Inflammatory macrophage treated with lipopolysaccharide for 4 hours (primary cell): ENCODE measurements at regions not wholly inside any gene's neighbourhood (a gene's known extent, or its start where the extent isn't known, plus 50 kb on each side); places are given as distances from the start of the nearest gene placed in this dataset.
"Not testable (repeated sequence)": the region's sequence is repeated elsewhere in the genome, so short reads cannot be mapped to it uniquely, and the experiment has no call there.

Source experiments
- DNase-seq: peaks from one replicate; pipeline ENCODE4 v3.0.0-alpha.2; 2020

- no peak for DNase-seq
Observed at GRCh38 chr17:52495646-52496045, 337.1 kb upstream of the CA10 start.

GRCh38 chr17:52482271-52482670, 323.8 kb upstream of the CA10 start:
- no peak for DNase-seq

GRCh38 chr17:52477824-52478699, 319.5 kb upstream of the CA10 start:
- no peak for DNase-seq

- no peak for DNase-seq
Observed at GRCh38 chr17:52476638-52477313, 318.3 kb upstream of the CA10 start.

- no peak for DNase-seq
Observed at GRCh38 chr17:52470553-52470952, 312.0 kb upstream of the CA10 start.

GRCh38 chr17:52465407-52465806, 306.9 kb upstream of the CA10 start:
- DNase-seq = no peak

- DNase-seq = no peak
Observed at GRCh38 chr17:52451294-52451861, 292.9 kb upstream of the CA10 start.

GRCh38 chr17:52442350-52442749, 283.8 kb upstream of the CA10 start:
- DNase-seq = no peak

GRCh38 chr17:52420555-52421078, 262.1 kb upstream of the CA10 start:
- no peak for DNase-seq

GRCh38 chr17:52419229-52419641, 260.7 kb upstream of the CA10 start:
- no peak for DNase-seq

GRCh38 chr17:52410781-52411180, 252.3 kb upstream of the CA10 start:
- no peak for DNase-seq

- DNase-seq = not testable (repeated sequence)
Observed at GRCh38 chr17:52409222-52409621, 250.7 kb upstream of the CA10 start.

- no peak for DNase-seq
Observed at GRCh38 chr17:52395308-52395707, 236.8 kb upstream of the CA10 start.

- no peak for DNase-seq
Observed at GRCh38 chr17:52390422-52390821, 231.9 kb upstream of the CA10 start.

- DNase-seq = no peak
Observed at GRCh38 chr17:52389632-52390031, 231.1 kb upstream of the CA10 start.

GRCh38 chr17:52388941-52389340, 230.4 kb upstream of the CA10 start:
- DNase-seq = no peak

GRCh38 chr17:52384695-52385094, 226.2 kb upstream of the CA10 start:
- no peak for DNase-seq

- DNase-seq = peak; percentile 47
Observed at GRCh38 chr17:52383493-52384100, 225.1 kb upstream of the CA10 start.

- DNase-seq = no peak
Observed at GRCh38 chr17:52378860-52379259, 220.3 kb upstream of the CA10 start.

- DNase-seq = no peak
Observed at GRCh38 chr17:52376137-52376536, 217.6 kb upstream of the CA10 start.

GRCh38 chr17:52368886-52369285, 210.4 kb upstream of the CA10 start:
- DNase-seq = no peak

- no peak for DNase-seq
Observed at GRCh38 chr17:52357854-52358253, 199.3 kb upstream of the CA10 start.

GRCh38 chr17:52336796-52337195, 178.3 kb upstream of the CA10 start:
- no peak for DNase-seq
